SU-DHL-6 (cell line): ENCODE measurements at regions not wholly inside any gene's neighbourhood (a gene's known extent, or its start where the extent isn't known, plus 50 kb on each side); places are given as distances from the start of the nearest gene placed in this dataset.

Source experiments
- H2AFZ ChIP-seq: fragments of 200-600 bp; sonication (generic); 2 replicates; pipeline ENCODE4 v1.6.1; 2014; ENCODE audit warnings: low read depth, mild to moderate bottlenecking, moderate library complexity, mixed read lengths, antibody characterized with exemption, low read length; ENCODE audit not compliant: severe bottlenecking
- H3F3A ChIP-seq: fragments of 200-600 bp; shearing (Covaris generic); 2 replicates; pipeline ENCODE4 v1.6.0; 2016; ENCODE audit warnings: antibody characterized with exemption, mild to moderate bottlenecking; ENCODE audit not compliant: insufficient read depth
- H3K27ac ChIP-seq: fragments of 200-600 bp; sonication (generic); 2 replicates; pipeline ENCODE4 v1.5.1; 2016; ENCODE audit warnings: low read depth, mild to moderate bottlenecking, low read length, moderate library complexity, mixed read lengths
- H3K27me3 ChIP-seq: fragments of 200-600 bp; sonication (generic), shearing (Covaris generic); 2 replicates; pipeline ENCODE4 v1.6.0; 2014; ENCODE audit warnings: mild to moderate bottlenecking, low read length
- H3K36me3 ChIP-seq: fragments of 200-600 bp; sonication (generic); 2 replicates; pipeline ENCODE4 v1.6.1; 2014; ENCODE audit warnings: mild to moderate bottlenecking, low read length, mixed read lengths
- H3K4me2 ChIP-seq: fragments of 300-600, 200-600 bp; shearing (Covaris generic), sonication (generic); 2 replicates; pipeline ENCODE4 v1.6.0; 2014; ENCODE audit warnings: low read length, low read depth, mild to moderate bottlenecking; ENCODE audit not compliant: poor library complexity, severe bottlenecking
- H3K4me3 ChIP-seq: fragments of 200-600 bp; sonication (generic); 2 replicates; pipeline ENCODE4 v1.5.1; 2014; ENCODE audit warnings: antibody characterized with exemption, low read length, mild to moderate bottlenecking, mixed read lengths; ENCODE audit not compliant: insufficient read depth, poor library complexity, severe bottlenecking
- H3K79me2 ChIP-seq: fragments of 200-600 bp; sonication (generic); 2 replicates; pipeline ENCODE4 v1.6.1; 2014; ENCODE audit warnings: mild to moderate bottlenecking, low read length, moderate library complexity; ENCODE audit not compliant: insufficient read depth
- H3K9ac ChIP-seq: fragments of 200-600 bp; sonication (generic); 2 replicates; pipeline ENCODE4 v1.7.0; 2014; ENCODE audit warnings: mild to moderate bottlenecking, low read length
- H3K9me2 ChIP-seq: fragments of 200-600 bp; sonication (generic); replicated peaks from 2 replicates; pipeline ENCODE4 v1.6.1; 2014; ENCODE audit warnings: low read length; ENCODE audit not compliant: insufficient read depth
- H3K9me3 ChIP-seq: fragments of 200-600 bp; sonication (generic); 2 replicates; pipeline ENCODE4 v1.6.1; 2014; ENCODE audit warnings: low read length, mixed read lengths; ENCODE audit not compliant: insufficient read depth
- H4K20me1 ChIP-seq: fragments of 200-600 bp; sonication (generic); 2 replicates; pipeline ENCODE4 v1.6.1; 2014; ENCODE audit warnings: low read depth, mild to moderate bottlenecking, antibody characterized with exemption, low read length, moderate library complexity, mixed read lengths
- EZH2phosphoT487 ChIP-seq: fragments of 200-600 bp; sonication (generic), shearing (Covaris generic); conservative IDR thresholded peaks from 2 replicates; pipeline ENCODE4 v1.6.1; 2018; ENCODE audit warnings: mild to moderate bottlenecking, antibody characterized with exemption, low read length, moderate library complexity, mixed read lengths
- TF ChIP-seq, protein P1 (sequence below): fragments of 200-600 bp; sonication (generic); IDR thresholded peaks from one replicate; pipeline ENCODE4 v1.5.1; 2017; ENCODE audit warnings: antibody characterized with exemption, mild to moderate bottlenecking, low read length, moderate library complexity; ENCODE audit not compliant: insufficient read depth, poor library complexity, severe bottlenecking

DNA sequence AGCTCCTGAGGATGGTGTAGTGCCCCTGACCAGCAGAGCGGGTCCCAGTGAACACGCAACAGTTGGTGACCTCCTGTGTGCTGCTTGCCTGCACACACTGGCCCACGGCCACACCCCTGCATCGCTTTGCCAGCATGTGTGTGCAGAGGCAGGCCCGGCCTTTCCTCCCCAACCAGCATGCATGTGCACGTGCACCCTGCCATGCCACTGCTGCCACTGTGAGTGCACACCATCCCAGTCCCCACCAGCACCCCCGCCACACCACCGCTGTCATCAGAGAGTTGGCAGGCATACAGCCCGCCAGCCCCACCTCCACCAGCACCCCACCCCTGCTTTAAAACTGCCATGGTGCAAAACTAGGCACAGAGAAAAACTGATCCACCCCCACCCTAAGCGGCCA, 197.4 kb upstream of the SRD5A2 start:
- no peaks in the 10 kb centered on the region for H3F3A ChIP-seq
- no peak overlapping the region for H3K4me2 ChIP-seq
- H3K27me3 ChIP-seq = no peaks in the 10 kb centered on the region
- H3K79me2 ChIP-seq = no peaks in the 10 kb centered on the region
- H3K36me3 ChIP-seq = no peaks in the 10 kb centered on the region
- no peak overlapping the region for H3K27ac ChIP-seq
- no peak overlapping the region for H3K4me3 ChIP-seq
- no peak overlapping the region for H2AFZ ChIP-seq
- H3K9me2 ChIP-seq = no peaks in the 10 kb centered on the region
- no peaks in the 10 kb centered on the region for H4K20me1 ChIP-seq
- H3K9me3 ChIP-seq = no peaks in the 10 kb centered on the region
- no peak for TF ChIP-seq EZH2phosphoT487
- TF ChIP-seq, protein P1, sequence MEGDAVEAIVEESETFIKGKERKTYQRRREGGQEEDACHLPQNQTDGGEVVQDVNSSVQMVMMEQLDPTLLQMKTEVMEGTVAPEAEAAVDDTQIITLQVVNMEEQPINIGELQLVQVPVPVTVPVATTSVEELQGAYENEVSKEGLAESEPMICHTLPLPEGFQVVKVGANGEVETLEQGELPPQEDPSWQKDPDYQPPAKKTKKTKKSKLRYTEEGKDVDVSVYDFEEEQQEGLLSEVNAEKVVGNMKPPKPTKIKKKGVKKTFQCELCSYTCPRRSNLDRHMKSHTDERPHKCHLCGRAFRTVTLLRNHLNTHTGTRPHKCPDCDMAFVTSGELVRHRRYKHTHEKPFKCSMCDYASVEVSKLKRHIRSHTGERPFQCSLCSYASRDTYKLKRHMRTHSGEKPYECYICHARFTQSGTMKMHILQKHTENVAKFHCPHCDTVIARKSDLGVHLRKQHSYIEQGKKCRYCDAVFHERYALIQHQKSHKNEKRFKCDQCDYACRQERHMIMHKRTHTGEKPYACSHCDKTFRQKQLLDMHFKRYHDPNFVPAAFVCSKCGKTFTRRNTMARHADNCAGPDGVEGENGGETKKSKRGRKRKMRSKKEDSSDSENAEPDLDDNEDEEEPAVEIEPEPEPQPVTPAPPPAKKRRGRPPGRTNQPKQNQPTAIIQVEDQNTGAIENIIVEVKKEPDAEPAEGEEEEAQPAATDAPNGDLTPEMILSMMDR = no peak
- H3K9ac ChIP-seq = no peak overlapping the region

DNA sequence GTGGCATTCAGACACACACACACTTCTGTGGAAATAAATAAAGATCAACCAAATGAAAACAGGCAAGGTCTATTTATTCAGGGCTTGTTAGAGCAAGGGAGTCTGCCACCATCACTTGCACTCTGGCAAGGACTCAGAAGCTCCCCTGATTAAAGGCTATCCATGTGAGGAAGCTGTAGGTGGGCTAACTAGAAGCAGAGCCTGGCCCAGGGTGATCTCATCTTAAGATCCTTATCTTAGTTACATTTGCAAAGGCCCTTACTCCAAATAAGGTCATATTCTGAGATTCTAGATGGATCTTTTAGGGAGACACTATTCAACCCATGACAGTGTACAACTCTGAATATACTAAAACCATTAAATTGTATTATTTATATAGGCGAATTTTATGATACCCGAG, 190.0 kb upstream of the SRD5A2 start:
- Histone ChIP-seq H3K27me3 (no peaks in the 10 kb centered on the region; the same call in 1 of the 2 replicates), H4K20me1 (no peaks in the 10 kb centered on the region), H3K36me3 (no peaks in the 10 kb centered on the region), H2AFZ (no peak overlapping the region), H3K9me2 (no peaks in the 10 kb centered on the region), H3F3A (no peaks in the 10 kb centered on the region), H3K79me2 (no peaks in the 10 kb centered on the region), H3K9me3 (no peaks in the 10 kb centered on the region), H3K4me3 (no peak overlapping the region), H3K27ac (no peak overlapping the region), H3K9ac (no peak overlapping the region), H3K4me2 (no peak overlapping the region)
- no peak for TF ChIP-seq EZH2phosphoT487
- TF ChIP-seq, protein P1 = no peak

DNA sequence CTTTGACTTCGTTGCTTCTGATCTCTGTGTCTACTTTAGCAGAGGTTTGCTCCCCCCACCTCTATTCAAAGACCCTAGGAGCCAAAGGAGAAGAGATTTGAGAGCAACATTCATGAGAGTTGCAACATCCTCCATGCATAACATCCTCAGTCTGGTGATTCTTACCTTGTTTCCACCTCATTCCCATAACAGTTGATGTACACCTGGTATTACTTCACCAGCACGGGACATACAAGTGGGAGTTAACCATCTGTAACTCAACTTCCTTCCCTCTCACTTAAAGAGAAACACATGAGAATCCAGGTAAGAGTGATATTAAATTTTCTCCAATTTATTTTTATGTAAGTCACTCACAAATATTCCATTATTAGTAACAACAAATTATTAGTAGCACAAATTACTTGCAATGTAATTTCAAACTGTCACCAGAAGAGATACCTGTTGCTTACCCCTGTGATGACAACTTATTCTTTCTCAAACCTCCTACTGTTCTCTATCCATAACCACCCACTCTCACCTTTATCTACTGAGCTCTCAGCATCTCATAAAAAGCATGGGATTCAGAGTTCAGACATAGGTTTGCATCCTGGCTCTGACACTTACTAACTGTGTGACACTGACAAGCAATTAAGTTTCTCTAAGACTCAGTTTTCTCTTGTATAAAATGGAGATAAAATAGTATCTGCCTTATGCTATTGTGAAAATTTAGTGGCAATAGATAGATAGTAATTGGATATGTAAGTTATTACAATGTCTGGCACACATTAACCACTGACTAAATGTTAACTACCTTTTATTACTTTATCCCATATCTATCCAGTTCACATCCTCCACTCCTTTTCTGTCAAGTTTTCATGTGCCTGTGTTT, 184.6 kb upstream of the SRD5A2 start:
- Histone ChIP-seq H3K9me2 (no peaks in the 10 kb centered on the region), H3K9me3 (no peaks in the 10 kb centered on the region), H3K36me3 (no peaks in the 10 kb centered on the region), H3K9ac (no peak overlapping the region), H3K27ac (no peak overlapping the region), H3K27me3 (no peaks in the 10 kb centered on the region), H3K79me2 (no peaks in the 10 kb centered on the region), H2AFZ (no peak overlapping the region), H3K4me2 (no peak overlapping the region), H3K4me3 (no peak overlapping the region), H4K20me1 (no peaks in the 10 kb centered on the region), H3F3A (no peaks in the 10 kb centered on the region)
- TF ChIP-seq EZH2phosphoT487 = no peak
- TF ChIP-seq, protein P1 = no peak
